Hepatocyte (in vitro differentiated cells): ENCODE measurements at regions not wholly inside any gene's neighbourhood (a gene's known extent, or its start where the extent isn't known, plus 50 kb on each side); places are given as distances from the start of the nearest gene placed in this dataset.

Experiments
- DNase-seq: peaks from one replicate; pipeline ENCODE4 v3.0.0-alpha.2; 2016; ENCODE audit warnings: low spot score
- H2AFZ ChIP-seq: fragments of 200-600 bp; sonication (generic); 2 replicates; pipeline ENCODE4 v1.6.0; 2016; ENCODE audit warnings: antibody characterized with exemption, mild to moderate bottlenecking
- H3K27ac ChIP-seq: fragments of 200-600 bp; sonication (generic); 2 replicates; pipeline ENCODE4 v1.5.1; 2016; ENCODE audit warnings: mild to moderate bottlenecking
- H3K27me3 ChIP-seq: fragments of 200-600 bp; sonication (generic); 2 replicates; pipeline ENCODE4 v1.6.1; 2016
- H3K36me3 ChIP-seq: fragments of 200-600 bp; sonication (generic); replicated peaks from 2 replicates; pipeline ENCODE4 v1.5.1; 2016; ENCODE audit warnings: low read depth; ENCODE audit not compliant: insufficient read depth
- H3K4me1 ChIP-seq: fragments of 200-600 bp; sonication (generic); 2 replicates; pipeline ENCODE4 v1.5.1; 2016; ENCODE audit warnings: mild to moderate bottlenecking, moderate library complexity; ENCODE audit not compliant: insufficient read depth
- H3K4me2 ChIP-seq: fragments of 200-600 bp; sonication (generic); 2 replicates; pipeline ENCODE4 v1.6.0; 2016
- H3K4me3 ChIP-seq: fragments of 200-600 bp; sonication (generic); 2 replicates; pipeline ENCODE4 v1.5.1; 2016; ENCODE audit warnings: mild to moderate bottlenecking
- H3K79me2 ChIP-seq: fragments of 200-600 bp; sonication (generic); 2 replicates; pipeline ENCODE4 v1.6.0; 2017; ENCODE audit warnings: mild to moderate bottlenecking
- H3K9me2 ChIP-seq: fragments of 200-600 bp; sonication (generic); replicated peaks from 2 replicates; pipeline ENCODE4 v1.6.0; 2017; ENCODE audit warnings: mild to moderate bottlenecking; ENCODE audit not compliant: insufficient read depth
- H3K9me3 ChIP-seq: fragments of 200-600 bp; sonication (generic); 2 replicates; pipeline ENCODE4 v1.5.1; 2016; ENCODE audit warnings: low read depth, mild to moderate bottlenecking
- H4K20me1 ChIP-seq: fragments of 200-600 bp; sonication (generic); 2 replicates; pipeline ENCODE4 v1.6.0; 2016; ENCODE audit warnings: mild to moderate bottlenecking; ENCODE audit not compliant: insufficient read depth, poor library complexity, severe bottlenecking
- EZH2 ChIP-seq: fragments of 200-600 bp; sonication (generic); IDR thresholded peaks from 2 replicates; pipeline ENCODE4 v1.6.1; 2016; ENCODE audit warnings: antibody characterized with exemption, mild to moderate bottlenecking, borderline replicate concordance
- EZH2phosphoT487 ChIP-seq: fragments of 200-600 bp; sonication (generic); IDR thresholded peaks from one replicate; pipeline ENCODE4 v1.6.1; 2018; ENCODE audit warnings: antibody characterized with exemption, mild to moderate bottlenecking, low read depth, moderate library complexity; ENCODE audit not compliant: unreplicated experiment, severe bottlenecking
- WGBS: methylation state at CpG from one replicate; pipeline ENCODE4 v1.1.6; 2016; ENCODE audit warnings: low lambda C conversion rate; ENCODE audit errors: missing lambda C conversion rate; 5-methylcytosine and 5-hydroxymethylcytosine counted together
- TF ChIP-seq, protein P1 (sequence below): fragments of 200-600 bp; sonication (generic); IDR thresholded peaks from 2 replicates; pipeline ENCODE4 v1.5.1; 2016; ENCODE audit warnings: antibody characterized with exemption, mild to moderate bottlenecking; ENCODE audit not compliant: poor library complexity

DNA sequence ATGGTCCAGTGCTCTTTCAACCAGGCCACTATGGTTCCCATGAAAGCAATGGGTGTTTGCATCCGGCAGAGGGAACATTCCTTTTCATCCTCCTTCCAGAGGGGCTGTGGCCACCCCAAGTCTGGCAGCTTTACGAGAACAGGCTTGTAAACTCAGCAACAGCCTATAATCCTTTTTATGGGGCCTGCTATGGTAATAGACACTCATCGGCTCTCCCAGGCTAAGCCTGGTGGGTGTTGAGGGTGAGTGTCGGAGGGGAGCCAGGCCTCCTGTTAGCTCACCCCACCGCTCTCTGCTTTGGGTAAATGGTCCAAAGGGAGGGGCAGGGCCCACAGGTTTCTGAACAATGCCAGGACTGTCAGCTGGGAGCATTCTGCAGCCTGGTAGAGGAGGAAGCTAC, 111.6 kb upstream of the CD82 start:
- no peaks in the 10 kb centered on the region for H3K27me3 ChIP-seq
- no peak overlapping the region for H3K4me2 ChIP-seq
- H3K27ac ChIP-seq, result peak overlapping the region; percentile 15
- H2AFZ ChIP-seq, result no peak overlapping the region
- WGBS, result 52% methylated on average over 5 of the region's 5 CpGs
- H3K9me2 ChIP-seq, result no peaks in the 10 kb centered on the region
- TF ChIP-seq EZH2 (no peak), EZH2phosphoT487 (peak; percentile 69)
- TF ChIP-seq, protein P1, sequence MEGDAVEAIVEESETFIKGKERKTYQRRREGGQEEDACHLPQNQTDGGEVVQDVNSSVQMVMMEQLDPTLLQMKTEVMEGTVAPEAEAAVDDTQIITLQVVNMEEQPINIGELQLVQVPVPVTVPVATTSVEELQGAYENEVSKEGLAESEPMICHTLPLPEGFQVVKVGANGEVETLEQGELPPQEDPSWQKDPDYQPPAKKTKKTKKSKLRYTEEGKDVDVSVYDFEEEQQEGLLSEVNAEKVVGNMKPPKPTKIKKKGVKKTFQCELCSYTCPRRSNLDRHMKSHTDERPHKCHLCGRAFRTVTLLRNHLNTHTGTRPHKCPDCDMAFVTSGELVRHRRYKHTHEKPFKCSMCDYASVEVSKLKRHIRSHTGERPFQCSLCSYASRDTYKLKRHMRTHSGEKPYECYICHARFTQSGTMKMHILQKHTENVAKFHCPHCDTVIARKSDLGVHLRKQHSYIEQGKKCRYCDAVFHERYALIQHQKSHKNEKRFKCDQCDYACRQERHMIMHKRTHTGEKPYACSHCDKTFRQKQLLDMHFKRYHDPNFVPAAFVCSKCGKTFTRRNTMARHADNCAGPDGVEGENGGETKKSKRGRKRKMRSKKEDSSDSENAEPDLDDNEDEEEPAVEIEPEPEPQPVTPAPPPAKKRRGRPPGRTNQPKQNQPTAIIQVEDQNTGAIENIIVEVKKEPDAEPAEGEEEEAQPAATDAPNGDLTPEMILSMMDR, result no peak
- H3K4me1 ChIP-seq, result peaks cover 18% of the 10 kb centered on the region
- H4K20me1 ChIP-seq, result no peaks in the 10 kb centered on the region
- H3K4me3 ChIP-seq, result no peak overlapping the region
- H3K9me3 ChIP-seq, result no peaks in the 10 kb centered on the region
- DNase-seq, result peak; percentile 58
- H3K79me2 ChIP-seq, result no peaks in the 10 kb centered on the region
- H3K36me3 ChIP-seq, result no peaks in the 10 kb centered on the region

DNA sequence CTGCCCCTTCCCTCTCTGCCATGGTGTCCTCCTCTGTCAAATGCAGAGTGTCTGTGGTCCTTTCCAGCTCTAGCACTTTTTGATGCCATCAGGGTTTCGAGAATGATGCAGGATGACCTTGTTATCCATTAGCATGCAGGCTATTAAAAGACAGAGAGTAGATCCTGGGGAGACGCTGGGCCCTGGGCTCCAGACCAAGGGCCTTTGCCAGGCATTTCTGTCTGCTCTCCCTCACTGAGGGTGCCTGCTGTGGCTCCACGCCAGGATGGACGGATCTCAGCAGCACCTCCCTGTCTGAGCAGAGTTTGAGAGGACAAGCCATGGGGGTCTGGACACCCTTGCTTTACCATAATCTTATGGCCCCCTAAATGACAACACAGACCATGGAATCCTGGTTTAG, 110.8 kb upstream of the CD82 start:
- no peak overlapping the region for H3K4me2 ChIP-seq
- H3K36me3 ChIP-seq, result no peaks in the 10 kb centered on the region
- no peak for TF ChIP-seq EZH2phosphoT487
- TF ChIP-seq, protein P1, result no peak
- TF ChIP-seq EZH2, result no peak
- H3K9me3 ChIP-seq, result no peaks in the 10 kb centered on the region
- no peaks in the 10 kb centered on the region for H3K9me2 ChIP-seq
- H4K20me1 ChIP-seq, result no peaks in the 10 kb centered on the region
- DNase-seq, result no peak
- 68% methylated on average over 4 of the region's 4 CpGs for WGBS
- H3K27me3 ChIP-seq, result no peaks in the 10 kb centered on the region
- peaks cover 18% of the 10 kb centered on the region for H3K4me1 ChIP-seq
- H2AFZ ChIP-seq, result no peak overlapping the region
- H3K79me2 ChIP-seq, result no peaks in the 10 kb centered on the region
- no peak overlapping the region for H3K4me3 ChIP-seq
- H3K27ac ChIP-seq, result no peak overlapping the region

DNA sequence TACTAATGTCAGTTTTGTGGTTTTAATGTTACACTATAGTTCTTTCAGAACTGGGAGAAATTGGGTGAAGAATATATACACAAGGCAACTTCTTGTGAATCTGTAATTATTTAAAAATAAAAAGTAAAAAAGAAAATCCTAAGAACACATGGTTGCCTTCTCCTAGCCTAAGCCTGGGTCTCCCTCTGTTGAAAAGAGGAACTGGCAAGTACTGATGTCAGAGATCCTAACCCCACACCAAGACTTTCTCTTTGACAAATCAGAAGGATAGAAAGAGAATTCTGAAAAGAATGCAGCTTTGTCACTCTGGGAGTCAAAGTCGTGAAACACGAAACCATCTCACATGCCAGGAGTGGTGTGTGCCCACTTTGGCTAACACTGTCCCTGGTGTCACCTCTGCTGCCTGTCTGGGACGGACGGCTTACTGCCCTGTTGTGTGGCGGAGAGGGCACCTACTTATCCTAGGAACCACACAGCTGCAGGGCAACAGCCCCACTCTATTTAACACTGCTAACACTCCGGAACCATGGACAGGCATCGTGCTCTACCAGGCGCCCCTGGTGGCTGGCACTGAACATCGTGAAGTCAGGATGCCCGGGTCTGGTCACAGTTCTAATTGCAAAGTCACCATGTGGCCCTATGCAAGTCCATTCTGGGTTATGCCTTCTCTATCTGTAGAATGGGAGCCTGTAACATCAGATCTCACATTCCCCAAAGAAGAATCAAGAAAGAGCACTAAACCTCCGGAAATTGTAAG, 108.7 kb upstream of the CD82 start:
- no peak for DNase-seq
- Histone ChIP-seq H3K79me2 (no peaks in the 10 kb centered on the region), H3K9me3 (no peaks in the 10 kb centered on the region), H4K20me1 (no peaks in the 10 kb centered on the region), H3K36me3 (no peaks in the 10 kb centered on the region), H3K4me2 (no peak overlapping the region), H3K9me2 (no peaks in the 10 kb centered on the region), H3K27me3 (no peaks in the 10 kb centered on the region), H3K27ac (no peak overlapping the region), H2AFZ (no peak overlapping the region), H3K4me1 (peaks cover 18% of the 10 kb centered on the region), H3K4me3 (no peak overlapping the region)
- TF ChIP-seq EZH2phosphoT487 (no peak), EZH2 (no peak)
- TF ChIP-seq, protein P1, result no peak
- WGBS, result 79% methylated on average over 11 of the region's 11 CpGs

DNA sequence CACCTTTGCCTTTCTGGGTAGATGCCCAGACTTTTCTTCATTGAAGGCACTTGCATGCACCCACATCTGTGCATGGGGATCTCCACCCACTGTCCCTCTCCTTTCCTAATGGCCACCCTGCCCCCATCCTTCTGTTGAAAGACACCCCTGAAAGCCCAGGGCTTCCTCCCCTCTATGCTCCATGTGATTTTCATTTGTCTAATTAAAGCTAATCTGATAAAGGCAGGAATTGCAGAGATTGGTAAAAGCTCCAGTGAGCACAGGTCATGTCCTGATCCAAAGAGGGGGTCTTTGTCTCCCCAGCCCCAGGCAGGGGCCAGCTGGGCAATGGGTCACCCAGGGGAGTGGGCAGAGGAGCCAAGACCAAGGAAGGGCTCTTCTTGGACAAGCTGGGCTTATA, 107.6 kb upstream of the CD82 start:
- H4K20me1 ChIP-seq, result no peaks in the 10 kb centered on the region
- no peak for DNase-seq
- no peaks in the 10 kb centered on the region for H3K36me3 ChIP-seq
- H3K27me3 ChIP-seq, result no peaks in the 10 kb centered on the region
- H3K4me2 ChIP-seq, result no peak overlapping the region
- H3K4me1 ChIP-seq, result peaks cover 13% of the 10 kb centered on the region
- H3K4me3 ChIP-seq, result no peak overlapping the region
- no peaks in the 10 kb centered on the region for H3K9me2 ChIP-seq
- H3K27ac ChIP-seq, result no peak overlapping the region
- no peak overlapping the region for H2AFZ ChIP-seq
- no peaks in the 10 kb centered on the region for H3K9me3 ChIP-seq
- no peak for TF ChIP-seq EZH2phosphoT487
- TF ChIP-seq, protein P1, result no peak
- TF ChIP-seq EZH2, result no peak
- no peaks in the 10 kb centered on the region for H3K79me2 ChIP-seq
